Esophagus muscularis mucosa (tissue), 4 donors: ENCODE measurements at regions not wholly inside any gene's neighbourhood (a gene's known extent, or its start where the extent isn't known, plus 50 kb on each side); places are given as distances from the start of the nearest gene placed in this dataset.

Experiments
- DNase-seq: peaks from one replicate; pipeline ENCODE4 v3.0.0-alpha.2; 2017; ENCODE audit errors: extremely low spot score
- H3K27ac ChIP-seq, 4 donors: fragments of 200-600 bp; sonication (generic); replicated peaks in 1 of 4; 1 replicate in 3 of 4; 2 replicates in 1 of 4; pipeline ENCODE4 v1.5.1; 2016 to 2019; ENCODE audit warnings: mild to moderate bottlenecking in 1 of 4
- H3K27me3 ChIP-seq, 4 donors: fragments of 200-600 bp; sonication (generic); one replicate each; pipeline versions ENCODE4 v1.5.1 to v1.6.0; 2016 to 2019
- H3K36me3 ChIP-seq, 4 donors: fragments of 200-600 bp; sonication (generic); one replicate each; pipeline ENCODE4 v1.5.1; 2016 to 2019
- H3K4me1 ChIP-seq, 4 donors: fragments of 200-600 bp; sonication (generic); one replicate each; pipeline ENCODE4 v1.5.1; 2016 to 2019
- H3K4me3 ChIP-seq, 4 donors: fragments of 200-600 bp; sonication (generic); 1 replicate in 2 of 4; 2 replicates in 2 of 4; pipeline ENCODE4 v1.5.1; 2016 to 2019; ENCODE audit warnings: mild to moderate bottlenecking in 4 of 4, moderate library complexity in 1 of 4
- H3K9me3 ChIP-seq, 4 donors: fragments of 200-600 bp; sonication (generic); 1 replicate in 3 of 4; 2 replicates in 1 of 4; pipeline ENCODE4 v1.5.1; 2016 to 2019
- EP300 ChIP-seq: sonication (generic); formaldehyde crosslinking; IDR thresholded peaks from one replicate; pipeline ENCODE4 v1.6.1; 2017; ENCODE audit warnings: antibody characterized with exemption
- POLR2A ChIP-seq: fragments of 450-650 bp; IDR thresholded peaks from one replicate; pipeline ENCODE4 v1.6.1; 2017; ENCODE audit warnings: antibody characterized with exemption, moderate library complexity, mild to moderate bottlenecking, low read depth
- POLR2AphosphoS5 ChIP-seq, 2 donors: sonication (generic); formaldehyde crosslinking; IDR thresholded peaks; one replicate each; pipeline ENCODE4 v1.6.1; 2017; ENCODE audit warnings: antibody characterized with exemption in 2 of 2
- WGBS: methylation state at CpG from one replicate; pipeline ENCODE4 v1.1.5; 2018; 5-methylcytosine and 5-hydroxymethylcytosine counted together
- intact Hi-C: fragments of 100-400 bp; cut with DNase I; formaldehyde crosslinking; loops from one replicate; pipeline ENCODE4 v1.15.1; 2023
- TF ChIP-seq, protein P1 (sequence below), 3 experiments: fragments of 200-600 bp in 2 of 3; fragments of 450-650 bp in 1 of 3; sonication (generic) in 2 of 3; IDR thresholded peaks; one replicate each; pipeline ENCODE4 v1.5.1; 2017 to 2019; ENCODE audit warnings: antibody characterized with exemption in 3 of 3, mild to moderate bottlenecking in 2 of 3, moderate library complexity in 1 of 3

DNA sequence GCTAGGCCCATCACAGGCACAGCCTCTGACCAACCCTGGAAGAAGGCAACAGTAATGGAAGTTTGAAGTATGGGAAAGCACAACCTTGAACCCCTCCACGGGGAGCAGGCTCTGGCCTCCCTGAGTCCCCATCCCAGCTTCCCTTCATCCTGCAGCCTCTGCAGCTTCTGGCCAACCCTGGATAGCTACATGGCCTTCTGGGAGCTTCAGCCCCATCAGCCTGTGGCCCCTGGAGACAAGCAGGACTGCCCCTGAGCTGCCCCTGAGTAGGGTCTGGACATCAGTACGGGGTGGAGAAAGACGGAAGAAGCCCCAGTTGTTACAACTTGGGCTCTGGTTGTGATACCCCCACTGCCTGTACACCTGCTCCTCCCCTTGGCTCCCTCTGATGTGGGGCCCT lies 113.8 kb upstream of the CD82 start:
- intact Hi-C loops, result no loop called here

DNA sequence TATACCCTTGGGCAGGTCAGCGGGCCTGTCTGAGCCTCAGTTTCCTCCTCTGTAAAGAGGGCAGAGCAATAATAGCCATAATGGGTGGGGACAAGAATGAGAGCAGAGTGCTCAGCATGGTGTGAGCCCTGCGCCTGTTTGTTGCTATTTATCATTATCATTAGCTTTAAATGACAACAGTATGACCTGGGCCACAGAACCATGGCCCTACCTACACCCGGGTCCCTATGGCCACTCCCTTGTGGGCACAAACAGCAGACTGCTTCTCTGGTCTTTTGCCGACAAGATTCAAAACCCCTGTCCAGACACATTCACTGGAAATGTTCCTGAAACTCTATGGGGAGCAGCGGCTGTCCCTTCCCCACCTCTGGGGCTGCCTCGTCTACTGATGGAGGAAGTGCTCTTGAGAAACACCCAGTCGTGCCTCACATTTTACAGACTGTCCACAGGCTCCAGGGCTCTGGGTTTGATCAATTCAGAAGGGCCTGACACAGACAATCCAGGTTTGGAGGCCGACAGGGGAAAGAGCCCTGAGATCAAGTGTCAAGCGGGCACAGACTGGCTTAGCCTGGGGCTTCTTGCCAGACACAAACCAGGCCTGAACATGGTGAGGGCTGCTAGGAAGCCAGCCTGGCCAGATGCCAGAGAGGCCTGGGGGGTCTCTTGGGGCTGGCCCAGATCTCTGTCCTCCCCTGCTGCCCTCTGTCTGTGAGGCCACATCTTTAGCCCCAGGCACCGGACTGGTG lies 112.5 kb upstream of the CD82 start:
- intact Hi-C loops, result no loop called here
- Histone ChIP-seq H3K9me3 (no peaks in the 10 kb centered on the region), H3K4me1 (peaks cover 0 to 4% (median 0%) of the 10 kb centered on the region in 4 donors), H3K36me3 (no peaks in the 10 kb centered on the region), H3K27me3 (no peaks in the 10 kb centered on the region), H3K27ac (no peak overlapping the region), H3K4me3 (no peak overlapping the region)
- no peak for DNase-seq
- 83% methylated on average over 10 of the region's 10 CpGs for WGBS
- no peak for TF ChIP-seq POLR2AphosphoS5 (IDR thresholded peaks at IDR 0.05)
- TF ChIP-seq, protein P1, sequence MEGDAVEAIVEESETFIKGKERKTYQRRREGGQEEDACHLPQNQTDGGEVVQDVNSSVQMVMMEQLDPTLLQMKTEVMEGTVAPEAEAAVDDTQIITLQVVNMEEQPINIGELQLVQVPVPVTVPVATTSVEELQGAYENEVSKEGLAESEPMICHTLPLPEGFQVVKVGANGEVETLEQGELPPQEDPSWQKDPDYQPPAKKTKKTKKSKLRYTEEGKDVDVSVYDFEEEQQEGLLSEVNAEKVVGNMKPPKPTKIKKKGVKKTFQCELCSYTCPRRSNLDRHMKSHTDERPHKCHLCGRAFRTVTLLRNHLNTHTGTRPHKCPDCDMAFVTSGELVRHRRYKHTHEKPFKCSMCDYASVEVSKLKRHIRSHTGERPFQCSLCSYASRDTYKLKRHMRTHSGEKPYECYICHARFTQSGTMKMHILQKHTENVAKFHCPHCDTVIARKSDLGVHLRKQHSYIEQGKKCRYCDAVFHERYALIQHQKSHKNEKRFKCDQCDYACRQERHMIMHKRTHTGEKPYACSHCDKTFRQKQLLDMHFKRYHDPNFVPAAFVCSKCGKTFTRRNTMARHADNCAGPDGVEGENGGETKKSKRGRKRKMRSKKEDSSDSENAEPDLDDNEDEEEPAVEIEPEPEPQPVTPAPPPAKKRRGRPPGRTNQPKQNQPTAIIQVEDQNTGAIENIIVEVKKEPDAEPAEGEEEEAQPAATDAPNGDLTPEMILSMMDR (IDR thresholded peaks at IDR 0.05), result no peak
- TF ChIP-seq EP300, result no peak
- TF ChIP-seq POLR2A, result no peak

More for the DNA sequence above, 113.8 kb upstream of the CD82 start:
- Histone ChIP-seq H3K27me3 (peaks cover 0 to 4% (median 0%) of the 10 kb centered on the region in 4 donors), H3K9me3 (no peaks in the 10 kb centered on the region), H3K4me1 (peaks cover 0 to 4% (median 0%) of the 10 kb centered on the region in 4 donors), H3K4me3 (no peak overlapping the region), H3K27ac (no peak overlapping the region), H3K36me3 (no peaks in the 10 kb centered on the region)
- 80% methylated on average over 3 of the region's 3 CpGs for WGBS
- TF ChIP-seq EP300, result no peak
- no peak for TF ChIP-seq POLR2A
- no peak for TF ChIP-seq POLR2AphosphoS5 (IDR thresholded peaks at IDR 0.05)
- TF ChIP-seq, protein P1 (IDR thresholded peaks at IDR 0.05), result no peak
- no peak for DNase-seq

DNA sequence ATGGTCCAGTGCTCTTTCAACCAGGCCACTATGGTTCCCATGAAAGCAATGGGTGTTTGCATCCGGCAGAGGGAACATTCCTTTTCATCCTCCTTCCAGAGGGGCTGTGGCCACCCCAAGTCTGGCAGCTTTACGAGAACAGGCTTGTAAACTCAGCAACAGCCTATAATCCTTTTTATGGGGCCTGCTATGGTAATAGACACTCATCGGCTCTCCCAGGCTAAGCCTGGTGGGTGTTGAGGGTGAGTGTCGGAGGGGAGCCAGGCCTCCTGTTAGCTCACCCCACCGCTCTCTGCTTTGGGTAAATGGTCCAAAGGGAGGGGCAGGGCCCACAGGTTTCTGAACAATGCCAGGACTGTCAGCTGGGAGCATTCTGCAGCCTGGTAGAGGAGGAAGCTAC lies 111.6 kb upstream of the CD82 start:
- H3K27ac ChIP-seq, result no peak overlapping the region
- no peaks in the 10 kb centered on the region for H3K9me3 ChIP-seq
- intact Hi-C loops, result no loop called here
- DNase-seq, result no peak
- 90% methylated on average over 5 of the region's 5 CpGs for WGBS
- no peak for TF ChIP-seq EP300
- no peak for TF ChIP-seq POLR2AphosphoS5 (IDR thresholded peaks at IDR 0.05)
- TF ChIP-seq, protein P1 (IDR thresholded peaks at IDR 0.05), result no peak
- TF ChIP-seq POLR2A, result no peak
- peaks cover 0 to 4% (median 0%) of the 10 kb centered on the region in 4 donors for H3K4me1 ChIP-seq
- no peaks in the 10 kb centered on the region for H3K27me3 ChIP-seq
- H3K4me3 ChIP-seq, result no peak overlapping the region
- H3K36me3 ChIP-seq, result no peaks in the 10 kb centered on the region

DNA sequence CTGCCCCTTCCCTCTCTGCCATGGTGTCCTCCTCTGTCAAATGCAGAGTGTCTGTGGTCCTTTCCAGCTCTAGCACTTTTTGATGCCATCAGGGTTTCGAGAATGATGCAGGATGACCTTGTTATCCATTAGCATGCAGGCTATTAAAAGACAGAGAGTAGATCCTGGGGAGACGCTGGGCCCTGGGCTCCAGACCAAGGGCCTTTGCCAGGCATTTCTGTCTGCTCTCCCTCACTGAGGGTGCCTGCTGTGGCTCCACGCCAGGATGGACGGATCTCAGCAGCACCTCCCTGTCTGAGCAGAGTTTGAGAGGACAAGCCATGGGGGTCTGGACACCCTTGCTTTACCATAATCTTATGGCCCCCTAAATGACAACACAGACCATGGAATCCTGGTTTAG lies 110.8 kb upstream of the CD82 start:
- Histone ChIP-seq H3K36me3 (no peaks in the 10 kb centered on the region), H3K27me3 (no peaks in the 10 kb centered on the region), H3K9me3 (no peaks in the 10 kb centered on the region), H3K27ac (no peak overlapping the region), H3K4me1 (peaks cover 0 to 4% (median 0%) of the 10 kb centered on the region in 4 donors), H3K4me3 (no peak overlapping the region)
- DNase-seq, result no peak
- 48% methylated on average over 3 of the region's 4 CpGs for WGBS
- intact Hi-C loops, result no loop called here
- TF ChIP-seq, protein P1 (IDR thresholded peaks at IDR 0.05), result no peak
- no peak for TF ChIP-seq POLR2A
- no peak for TF ChIP-seq POLR2AphosphoS5 (IDR thresholded peaks at IDR 0.05)
- TF ChIP-seq EP300, result no peak
